ENCODE measurements at regions not wholly inside any gene's neighbourhood (a gene's known extent, or its start where the extent isn't known, plus 50 kb on each side); places are given as distances from the start of the nearest gene placed in this dataset.

- no peak for TF ChIP-seq POLR2A (IDR thresholded peaks at IDR 0.05; ENCODE audit: low read depth, low read length)
- no peak for TF ChIP-seq TAF1 (IDR thresholded peaks at IDR 0.05; ENCODE audit: borderline replicate concordance, low read depth, low read length)
These were observed 204.1 kb upstream of the AGTR1 start for GRCh38 chr3:148493631-148494030.
